ENCODE measurements at regions not wholly inside any gene's neighbourhood (a gene's known extent, or its start where the extent isn't known, plus 50 kb on each side); places are given as distances from the start of the nearest gene placed in this dataset.
A peak's percentile ranks its signal among the peaks of the same experiment; 100 is the strongest.

DNA sequence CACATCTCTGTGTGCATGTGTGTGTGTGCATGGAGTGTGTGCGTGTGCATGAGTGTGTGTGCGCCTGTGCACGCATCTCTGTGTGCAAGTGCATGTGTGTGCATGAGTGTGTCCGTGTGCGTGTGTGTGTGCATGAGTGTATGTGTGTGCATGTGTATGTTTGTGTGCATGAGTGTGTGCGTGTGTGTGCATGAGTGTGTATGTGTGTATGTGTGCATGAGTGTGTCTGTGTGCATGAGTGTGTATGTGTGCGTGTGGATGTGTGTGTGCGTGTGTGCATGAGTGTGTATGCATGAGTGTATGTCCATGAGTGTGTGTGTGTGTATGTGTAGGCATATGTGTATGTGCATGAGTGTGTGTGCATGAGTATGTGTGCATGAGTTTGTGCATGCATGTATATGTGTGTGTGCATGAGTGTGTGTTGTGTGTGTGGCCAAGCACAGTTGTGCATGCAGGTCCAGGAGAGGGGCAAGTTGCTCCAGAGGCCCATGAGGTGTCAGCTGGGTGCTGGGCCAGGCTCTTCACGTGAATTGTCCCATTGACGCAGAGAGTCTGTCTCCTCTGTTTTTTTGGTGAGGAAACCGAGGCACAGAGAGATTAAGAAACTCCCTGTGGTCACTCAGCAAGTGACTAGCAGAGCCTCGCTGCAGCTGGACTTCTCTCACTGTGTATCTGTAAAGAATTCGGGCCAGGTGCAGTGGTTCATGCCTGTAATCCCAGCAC lies 75.5 kb downstream of the ASB1 start:
- Histone ChIP-seq H3K27me3 (replicated peaks in 1 of 7) (no peaks in the 10 kb centered on the region), H3K9me3 (no peaks in the 10 kb centered on the region), H3K27ac (no peak overlapping the region), H3K4me3 (no peak overlapping the region), H3K36me3 (no peaks in the 10 kb centered on the region), H3K4me1 (no peaks in the 10 kb centered on the region)
- peak; percentile 19 for DNase-seq
- 91 to 95% (median 93%) methylated on average over 10 to 13 of the region's 13 CpGs for WGBS, 5 donors
- intact Hi-C loops (cut with DNase I; ENCODE audit: low total_unique reads), result no loop called here
- TF ChIP-seq CTCF (IDR thresholded peaks at IDR 0.05 in 8 of 11, conservative IDR thresholded peaks at IDR 0.05 in 3 of 11) (no peak), POLR2AphosphoS5 (IDR thresholded peaks at IDR 0.05) (no peak), POLR2A (IDR thresholded peaks at IDR 0.05) (no peak)

GRCh38 chr2:238502956-238503791 lies 76.4 kb downstream of the ASB1 start:
- no peaks in the 10 kb centered on the region for H3K4me1 ChIP-seq
- no peaks in the 10 kb centered on the region for H3K9me3 ChIP-seq
- intact Hi-C loops (cut with DNase I; ENCODE audit: low total_unique reads), result no loop called here
- 87 to 93% (median 89%) methylated on average over 16 to 23 of the region's 23 CpGs for WGBS, 5 donors
- no peak for TF ChIP-seq POLR2AphosphoS5 (IDR thresholded peaks at IDR 0.05)
- TF ChIP-seq CTCF (IDR thresholded peaks at IDR 0.05 in 8 of 11, conservative IDR thresholded peaks at IDR 0.05 in 3 of 11), result no peak
- no peak for TF ChIP-seq POLR2A (IDR thresholded peaks at IDR 0.05)
- no peaks in the 10 kb centered on the region for H3K36me3 ChIP-seq
- peak; percentile 42 for DNase-seq
- no peak overlapping the region for H3K4me3 ChIP-seq
- H3K27ac ChIP-seq, result no peak overlapping the region
- H3K27me3 ChIP-seq (replicated peaks in 1 of 7), result no peaks in the 10 kb centered on the region

- intact Hi-C loops (cut with DNase I; ENCODE audit: low total_unique reads), result no loop called here
- Histone ChIP-seq H3K4me1 (no peaks in the 10 kb centered on the region), H3K4me3 (no peak overlapping the region), H3K27me3 (replicated peaks in 1 of 7) (no peaks in the 10 kb centered on the region), H3K9me3 (no peaks in the 10 kb centered on the region), H3K36me3 (no peaks in the 10 kb centered on the region), H3K27ac (no peak overlapping the region)
- TF ChIP-seq CTCF (IDR thresholded peaks at IDR 0.05 in 8 of 11, conservative IDR thresholded peaks at IDR 0.05 in 3 of 11) (no peak), POLR2AphosphoS5 (IDR thresholded peaks at IDR 0.05) (no peak), POLR2A (IDR thresholded peaks at IDR 0.05) (no peak)
- peak; percentile 52 for DNase-seq
- WGBS, 5 donors, result 75 to 89% (median 87%) methylated on average over 26 of the region's 26 CpGs
Observed at GRCh38 chr2:238504181-238504931, 77.6 kb downstream of the ASB1 start.

Measured in spleen (tissue), 11 donors.